HFFc6 (cell line): ENCODE measurements at regions not wholly inside any gene's neighbourhood (a gene's known extent, or its start where the extent isn't known, plus 50 kb on each side); places are given as distances from the start of the nearest gene placed in this dataset.
"Not testable (repeated sequence)": the region's sequence is repeated elsewhere in the genome, so short reads cannot be mapped to it uniquely, and the experiment has no call there.

Experiments used
- DNase-seq: peaks from one replicate; pipeline ENCODE4 v3.0.0-alpha.2; 2018
- H3K27ac Mint-ChIP-seq: 2 replicates; pipeline ENCODE4 v1.8.0; 2020; ENCODE audit warnings: mild to moderate bottlenecking, mixed read lengths
- H3K27me3 Mint-ChIP-seq: 2 replicates; pipeline ENCODE4 v1.8.0; 2021; ENCODE audit warnings: mild to moderate bottlenecking, moderate library complexity, mixed read lengths; ENCODE audit not compliant: insufficient read depth
- H3K36me3 Mint-ChIP-seq: 2 replicates; pipeline ENCODE4 v1.8.0; 2021; ENCODE audit warnings: low read depth, mixed read lengths
- H3K4me1 Mint-ChIP-seq: 2 replicates; pipeline ENCODE4 v1.8.0; 2020; ENCODE audit warnings: low read depth, mixed read lengths
- H3K4me3 Mint-ChIP-seq: 2 replicates; pipeline ENCODE4 v1.8.0; 2020; ENCODE audit warnings: mild to moderate bottlenecking, moderate library complexity, mixed read lengths
- H3K9me3 Mint-ChIP-seq: 2 replicates; pipeline ENCODE4 v1.8.0; 2020; ENCODE audit warnings: mild to moderate bottlenecking, mixed read lengths
- CTCF ChIP-seq: fragments of 200-600 bp; sonication (generic); IDR thresholded peaks from 2 replicates; pipeline ENCODE4 v1.5.0; 2021; ENCODE audit warnings: antibody characterized with exemption, mild to moderate bottlenecking

GRCh38 chr1:148289647-148290046, 137.6 kb upstream of the NBPF11 start:
- no peak for DNase-seq
- H3K27me3 Mint-ChIP-seq = peaks cover 8% of the 10 kb centered on the region
- no peak overlapping the region for H3K27ac Mint-ChIP-seq
- H3K36me3 Mint-ChIP-seq = no peaks in the 10 kb centered on the region
- no peak overlapping the region for H3K4me3 Mint-ChIP-seq
- H3K4me1 Mint-ChIP-seq = no peaks in the 10 kb centered on the region
- no peak for TF ChIP-seq CTCF
- no peaks in the 10 kb centered on the region for H3K9me3 Mint-ChIP-seq

GRCh38 chr1:148285946-148286345, 133.9 kb upstream of the NBPF11 start:
- not testable (repeated sequence) for H3K27ac Mint-ChIP-seq, DNase-seq, H3K36me3 Mint-ChIP-seq, H3K4me3 Mint-ChIP-seq, H3K9me3 Mint-ChIP-seq, H3K4me1 Mint-ChIP-seq, H3K27me3 Mint-ChIP-seq

- Mint-ChIP-seq H3K4me3 (peak overlapping the region; percentile 89), H3K27ac (peak overlapping the region; percentile 78), H3K4me1 (peaks cover 27% of the 10 kb centered on the region)
- H3K27me3 Mint-ChIP-seq, DNase-seq, H3K36me3 Mint-ChIP-seq, H3K9me3 Mint-ChIP-seq: not testable (repeated sequence)
Observed at GRCh38 chr1:148280831-148281572, 128.9 kb upstream of the NBPF11 start.

GRCh38 chr1:148279002-148279542, 127.0 kb upstream of the NBPF11 start:
- Mint-ChIP-seq H3K27me3 (peaks cover 12% of the 10 kb centered on the region), H3K4me3 (0 out of 2 replicates have a peak overlapping the region, but pooled peaks have one; percentile 28), H3K4me1 (peaks cover 27% of the 10 kb centered on the region)
- not testable (repeated sequence) for DNase-seq, H3K36me3 Mint-ChIP-seq, H3K9me3 Mint-ChIP-seq, H3K27ac Mint-ChIP-seq

- not testable (repeated sequence) for H3K9me3 Mint-ChIP-seq, H3K36me3 Mint-ChIP-seq
- peak; percentile 50 for DNase-seq
- Mint-ChIP-seq H3K4me3 (peak overlapping the region; percentile 62), H3K4me1 (peaks cover 27% of the 10 kb centered on the region), H3K27me3 (peaks cover 12% of the 10 kb centered on the region), H3K27ac (peak overlapping the region; percentile 73)
Observed at GRCh38 chr1:148277865-148278279, 125.8 kb upstream of the NBPF11 start.

- H3K27ac Mint-ChIP-seq, DNase-seq, H3K4me3 Mint-ChIP-seq, H3K36me3 Mint-ChIP-seq, H3K9me3 Mint-ChIP-seq: not testable (repeated sequence)
- H3K27me3 Mint-ChIP-seq = peaks cover 26% of the 10 kb centered on the region
- H3K4me1 Mint-ChIP-seq = peaks cover 15% of the 10 kb centered on the region
Observed at GRCh38 chr1:148267066-148267465, 115.0 kb upstream of the NBPF11 start.

GRCh38 chr1:148264374-148265276, 112.5 kb upstream of the NBPF11 start:
- Mint-ChIP-seq H3K36me3 (no peaks in the 10 kb centered on the region), H3K4me1 (peaks cover 15% of the 10 kb centered on the region), H3K27ac (no peak overlapping the region), H3K27me3 (peaks cover 34% of the 10 kb centered on the region), H3K4me3 (peak overlapping the region; percentile 84), H3K9me3 (no peaks in the 10 kb centered on the region)
- no peak for TF ChIP-seq CTCF
- DNase-seq = peak; percentile 66

- Mint-ChIP-seq H3K36me3 (no peaks in the 10 kb centered on the region), H3K27me3 (peaks cover 35% of the 10 kb centered on the region), H3K4me3 (peak overlapping the region; percentile 84), H3K27ac (no peak overlapping the region), H3K4me1 (peaks cover 15% of the 10 kb centered on the region), H3K9me3 (no peaks in the 10 kb centered on the region)
- TF ChIP-seq CTCF = no peak
- no peak for DNase-seq
Observed at GRCh38 chr1:148263906-148264255, 111.8 kb upstream of the NBPF11 start.
